ENCODE measurements at regions not wholly inside any gene's neighbourhood (a gene's known extent, or its start where the extent isn't known, plus 50 kb on each side); places are given as distances from the start of the nearest gene placed in this dataset.

DNA sequence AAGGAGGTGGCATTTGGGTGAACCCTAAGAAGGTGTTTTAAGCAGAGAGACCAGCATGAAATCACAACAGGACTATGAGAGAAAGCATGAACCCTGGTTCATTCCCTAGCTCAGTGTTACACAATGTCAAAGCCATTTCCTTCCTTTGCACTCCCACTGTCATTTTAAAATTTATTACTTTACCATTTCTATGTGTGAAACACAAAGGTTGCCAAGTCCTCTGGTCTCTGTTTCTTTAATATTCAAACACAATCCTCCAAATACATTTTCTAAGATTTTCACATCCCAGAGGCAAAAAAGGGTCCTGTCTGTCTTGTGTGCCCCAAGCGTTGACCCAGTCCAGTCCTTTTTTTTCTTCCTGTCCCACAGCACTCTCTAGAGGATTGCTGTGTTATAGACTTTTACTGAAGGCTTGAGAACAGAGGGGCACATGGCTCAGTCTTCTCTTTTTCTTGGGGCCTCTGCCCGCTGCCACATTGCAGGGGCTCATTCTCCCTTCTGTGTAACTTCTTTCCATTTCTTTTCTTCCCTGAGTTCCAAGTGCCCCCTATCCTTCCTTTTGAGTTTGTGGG is 78.6 kb upstream of the SLC28A3 start:
- TF ChIP-seq CTCF (IDR thresholded peaks at IDR 0.05; ENCODE audit: insufficient read depth, low read depth, low read length), result no peak
- TF ChIP-seq EZH2 (IDR thresholded peaks at IDR 0.05; ENCODE audit: insufficient read depth, low read length), result no peak
